ENCODE measurements at regions not wholly inside any gene's neighbourhood (a gene's known extent, or its start where the extent isn't known, plus 50 kb on each side); places are given as distances from the start of the nearest gene placed in this dataset.

- no peak for TF ChIP-seq CTCF (IDR thresholded peaks at IDR 0.05; ENCODE audit: insufficient read depth, low read depth, low read length)
- DNase-seq (ENCODE audit: low read depth) = no peak
- H3K4me3 ChIP-seq (ENCODE audit: low read depth, low read length) = no peak overlapping the region
Observed at GRCh38 chr17:63333869-63334268, 112.2 kb downstream of the CYB561 start.

GRCh38 chr17:63335831-63336230 is 110.3 kb downstream of the CYB561 start:
- no peak for TF ChIP-seq CTCF (IDR thresholded peaks at IDR 0.05; ENCODE audit: insufficient read depth, low read depth, low read length)
- DNase-seq (ENCODE audit: low read depth) = peak; percentile 18
- H3K4me3 ChIP-seq (ENCODE audit: low read depth, low read length) = no peak overlapping the region

GRCh38 chr17:63337579-63337978 is 108.5 kb downstream of the CYB561 start:
- no peak for TF ChIP-seq CTCF (IDR thresholded peaks at IDR 0.05; ENCODE audit: insufficient read depth, low read depth, low read length)
- no peak overlapping the region for H3K4me3 ChIP-seq (ENCODE audit: low read depth, low read length)
- DNase-seq (ENCODE audit: low read depth) = no peak

- no peak for DNase-seq (ENCODE audit: low read depth)
- no peak overlapping the region for H3K4me3 ChIP-seq (ENCODE audit: low read depth, low read length)
- TF ChIP-seq CTCF (IDR thresholded peaks at IDR 0.05; ENCODE audit: insufficient read depth, low read depth, low read length) = no peak
Observed at GRCh38 chr17:63338272-63338671, 107.8 kb downstream of the CYB561 start.

GRCh38 chr17:63341276-63341675 is 104.8 kb downstream of the CYB561 start:
- no peak for DNase-seq (ENCODE audit: low read depth)
- no peak overlapping the region for H3K4me3 ChIP-seq (ENCODE audit: low read depth, low read length)

GRCh38 chr17:63344383-63344782 is 101.7 kb downstream of the CYB561 start:
- H3K4me3 ChIP-seq (ENCODE audit: low read depth, low read length) = no peak overlapping the region
- TF ChIP-seq CTCF (IDR thresholded peaks at IDR 0.05; ENCODE audit: insufficient read depth, low read depth, low read length) = no peak
- DNase-seq (ENCODE audit: low read depth) = no peak

More at GRCh38 chr17:63341276-63341675, 104.8 kb downstream of the CYB561 start:
- TF ChIP-seq CTCF (IDR thresholded peaks at IDR 0.05; ENCODE audit: insufficient read depth, low read depth, low read length) = no peak

GRCh38 chr17:63345611-63346010 is 100.5 kb downstream of the CYB561 start:
- no peak for TF ChIP-seq CTCF (IDR thresholded peaks at IDR 0.05; ENCODE audit: insufficient read depth, low read depth, low read length)
- no peak overlapping the region for H3K4me3 ChIP-seq (ENCODE audit: low read depth, low read length)
- no peak for DNase-seq (ENCODE audit: low read depth)

Measured in fibroblast of villous mesenchyme (primary cell).